A549 (cell line): ENCODE measurements at regions not wholly inside any gene's neighbourhood (a gene's known extent, or its start where the extent isn't known, plus 50 kb on each side); places are given as distances from the start of the nearest gene placed in this dataset.

ENCODE experiments used
- ATAC-seq, 2 experiments: fragments of 200-7000 bp in 1 of 2; fragments of >200 bp in 1 of 2; cut with Nextera tagmentation in 1 of 2; cut with Tn5 transposase in 1 of 2; 3 replicates each; pipeline versions ENCODE4 v1.8.0 to v1.9.1; 2018 to 2020; ENCODE audit warnings: mild to moderate bottlenecking in 1 of 2, moderate library complexity in 1 of 2
- CTCF ChIA-PET: fragments of 300-600 bp; sonication (Branson Sonifier 250); formaldehyde crosslinking; extraction: SDS; loops from one replicate; lab custom pipeline; 2021; ENCODE audit warnings: antibody characterized with exemption, inconsistent platforms; lab: Yijun Ruan, JAX
- POLR2A ChIA-PET: fragments of 350-600 bp; formaldehyde crosslinking; extraction: SDS; loops from one replicate; lab custom pipeline; 2021; ENCODE audit warnings: antibody characterized with exemption, inconsistent platforms; lab: Yijun Ruan, JAX
- DNase-seq, 2 experiments: peaks; one replicate each; pipeline versions ENCODE4 v3.0.0 to v3.0.0-alpha.2; 2011 to 2016; ENCODE audit warnings: low read depth in 1 of 2, low spot score in 1 of 2
- FAIRE-seq: peaks from 2 replicates; lab custom pipeline; 2011; peaks lifted over from hg19 to GRCh38; lab: Jason Lieb, UNC
- H3K27ac ChIP-seq, 2 experiments: fragments of >200 bp; sonication (Bioruptor Twin); formaldehyde crosslinking; 3 replicates each; pipeline ENCODE4 v1.5.1; 2016 to 2017
- H3K4me1 ChIP-seq: fragments of >200 bp; sonication (Bioruptor Twin); formaldehyde crosslinking; 3 replicates; pipeline ENCODE4 v1.6.1; 2016
- H3K4me2 ChIP-seq: fragments of >200 bp; sonication (Bioruptor Twin); formaldehyde crosslinking; 3 replicates; pipeline ENCODE4 v1.6.1; 2016
- H3K4me3 ChIP-seq: fragments of >200 bp; sonication (Bioruptor Twin); formaldehyde crosslinking; 3 replicates; pipeline ENCODE4 v1.5.1; 2016
- H3K9me3 ChIP-seq: fragments of >200 bp; sonication (Bioruptor Twin); formaldehyde crosslinking; 3 replicates; pipeline ENCODE4 v1.6.1; 2016
- CBX2 ChIP-seq: fragments of 200-600 bp; sonication (generic); IDR thresholded peaks from 2 replicates; pipeline ENCODE4 v1.6.1; 2016; ENCODE audit warnings: low read depth, mild to moderate bottlenecking, borderline replicate concordance
- CBX8 ChIP-seq: fragments of 200-600 bp; sonication (generic); IDR thresholded peaks from 2 replicates; pipeline ENCODE4 v1.6.1; 2016
- EHF ChIP-seq: fragments of 250-450 bp; sonication (Bioruptor Pico); IDR thresholded peaks from 2 replicates; pipeline ENCODE4 v1.5.0; 2020; ENCODE audit warnings: mild to moderate bottlenecking
- EHMT2 ChIP-seq: fragments of 200-600 bp; sonication (generic); IDR thresholded peaks from 2 replicates; pipeline ENCODE4 v1.6.1; 2016; ENCODE audit warnings: antibody characterized with exemption, low read depth, mild to moderate bottlenecking, moderate library complexity
- EP300 ChIP-seq, 2 experiments: fragments of >200 bp; sonication (Bioruptor Twin); formaldehyde crosslinking; IDR thresholded peaks; 2 replicates in 1 of 2; 3 replicates in 1 of 2; pipeline ENCODE4 v1.6.1; 2016 to 2017
- ESRRA ChIP-seq: fragments of 150-350 bp; IDR thresholded peaks from 2 replicates; pipeline ENCODE4 v1.6.1; 2014; ENCODE audit warnings: mild to moderate bottlenecking, low read length, borderline replicate concordance
- FOXS1 ChIP-seq: fragments of 250-450 bp; sonication (Bioruptor Pico); IDR thresholded peaks from 2 replicates; pipeline ENCODE4 v1.5.0; 2020; ENCODE audit warnings: mild to moderate bottlenecking, moderate library complexity
- HDAC2 ChIP-seq: fragments of 200-600 bp; sonication (generic); IDR thresholded peaks from 2 replicates; pipeline ENCODE4 v1.6.1; 2016
- HOXA7 ChIP-seq: fragments of 250-450 bp; sonication (Bioruptor Pico); IDR thresholded peaks from 2 replicates; pipeline ENCODE4 v1.5.0; 2020; ENCODE audit warnings: mild to moderate bottlenecking, moderate library complexity
- JUNB ChIP-seq: fragments of >200 bp; sonication (Bioruptor Twin); formaldehyde crosslinking; IDR thresholded peaks from 2 replicates; pipeline ENCODE4 v1.6.1; 2016
- KDM1A ChIP-seq: fragments of 200-600 bp; sonication (generic); IDR thresholded peaks from 2 replicates; pipeline ENCODE4 v1.6.1; 2016; ENCODE audit warnings: low read depth, mild to moderate bottlenecking
- MAFK ChIP-seq: fragments of 450-650 bp; IDR thresholded peaks from 2 replicates; pipeline ENCODE4 v1.6.1; 2014; ENCODE audit not compliant: partially characterized antibody
- MAZ ChIP-seq: fragments of 150-350 bp; IDR thresholded peaks from 2 replicates; pipeline ENCODE4 v1.6.1; 2014; ENCODE audit warnings: antibody characterized with exemption, low read depth, low read length, borderline replicate concordance
- NR3C1 ChIP-seq: fragments of >200 bp; sonication (Bioruptor Twin); formaldehyde crosslinking; IDR thresholded peaks from 3 replicates; pipeline ENCODE4 v1.6.1; 2017
- PBX3 ChIP-seq: IDR thresholded peaks from 2 replicates; pipeline ENCODE4 v1.6.1; 2012
- PHF8 ChIP-seq: fragments of 200-600 bp; sonication (generic); IDR thresholded peaks from 2 replicates; pipeline ENCODE4 v1.6.1; 2016; ENCODE audit warnings: low read depth, mild to moderate bottlenecking, antibody characterized with exemption, moderate library complexity, borderline replicate concordance
- POLR2A ChIP-seq: IDR thresholded peaks from 2 replicates; pipeline ENCODE4 v1.6.1; 2012; ENCODE audit warnings: mild to moderate bottlenecking, low read length
- RAD21 ChIP-seq, 2 experiments: fragments of >200 bp in 1 of 2; sonication (Bioruptor Twin) in 1 of 2; formaldehyde crosslinking in 1 of 2; IDR thresholded peaks in 1 of 2; conservative IDR thresholded peaks in 1 of 2; 2 replicates in 1 of 2; 3 replicates in 1 of 2; pipeline ENCODE4 v1.6.1; 2012 to 2018; ENCODE audit warnings: inconsistent platforms in 1 of 2
- RFX5 ChIP-seq: fragments of 450-650 bp; IDR thresholded peaks from 2 replicates; pipeline ENCODE4 v1.7.1; 2014; ENCODE audit warnings: antibody characterized with exemption, mild to moderate bottlenecking, moderate library complexity
- SREBF2 ChIP-seq: fragments of 450-650 bp; IDR thresholded peaks from 2 replicates; pipeline ENCODE4 v1.6.1; 2014; ENCODE audit warnings: mild to moderate bottlenecking, moderate library complexity
- TFCP2L1 ChIP-seq: fragments of 250-450 bp; sonication (Bioruptor Pico); IDR thresholded peaks from 2 replicates; pipeline ENCODE4 v1.5.0; 2021; ENCODE audit warnings: mild to moderate bottlenecking
- ZC3H11A ChIP-seq: fragments of 450-650 bp; IDR thresholded peaks from 2 replicates; pipeline ENCODE4 v1.6.1; 2014; ENCODE audit warnings: antibody characterized with exemption, mild to moderate bottlenecking
- ZFP36 ChIP-seq: fragments of 450-650 bp; IDR thresholded peaks from 2 replicates; pipeline ENCODE4 v1.6.1; 2014; ENCODE audit warnings: borderline replicate concordance; ENCODE audit not compliant: partially characterized antibody
- ZSCAN20 ChIP-seq: fragments of 250-450 bp; sonication (Bioruptor Pico); IDR thresholded peaks from 2 replicates; pipeline ENCODE4 v1.8.0; 2022; ENCODE audit warnings: mild to moderate bottlenecking, moderate library complexity
- WGBS: methylation state at CpG from one replicate; pipeline ENCODE4 v1.1.6; 2017; ENCODE audit errors: missing lambda C conversion rate; 5-methylcytosine and 5-hydroxymethylcytosine counted together
- TF ChIP-seq, protein P1 (sequence below): fragments of 250-450 bp; sonication (Bioruptor Pico); IDR thresholded peaks from 2 replicates; pipeline ENCODE4 v1.5.0; 2021; ENCODE audit warnings: mild to moderate bottlenecking, moderate library complexity, borderline replicate concordance
- TF ChIP-seq, protein P2 (sequence below): fragments of 450-650 bp; IDR thresholded peaks from 2 replicates; pipeline ENCODE4 v1.6.1; 2014; ENCODE audit warnings: antibody characterized with exemption

DNA sequence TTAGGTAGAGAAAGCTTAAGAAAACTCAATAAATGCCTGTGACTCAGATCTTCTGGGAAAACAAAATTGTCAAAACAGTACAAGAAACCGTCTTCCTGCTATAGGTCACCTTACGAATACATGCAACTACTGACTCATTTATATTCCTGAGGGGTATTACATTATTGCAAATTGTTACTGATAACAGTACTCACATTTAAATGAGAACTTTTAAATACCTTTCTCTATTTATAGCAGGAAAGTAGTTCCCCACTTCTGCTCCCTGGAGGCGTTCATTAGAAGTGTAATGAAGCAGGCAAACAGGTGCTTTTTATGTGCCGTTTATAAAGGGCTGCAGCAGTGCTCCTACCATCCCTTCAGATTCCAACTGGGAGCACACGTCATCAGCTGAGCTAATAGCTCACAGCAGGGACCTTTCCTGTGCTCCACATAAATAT is 65.1 kb upstream of the RPRM start:
- ChIA-PET CTCF (no interaction called here), POLR2A (no interaction called here)
- Histone ChIP-seq H3K9me3 (no peaks in the 10 kb centered on the region), H3K4me3 (no peak overlapping the region), H3K4me2 (no peak overlapping the region), H3K4me1 (no peaks in the 10 kb centered on the region), H3K27ac (no peak overlapping the region)
- ATAC-seq (no peak), FAIRE-seq (no peak), DNase-seq (no peak)
- TF ChIP-seq, protein P1, sequence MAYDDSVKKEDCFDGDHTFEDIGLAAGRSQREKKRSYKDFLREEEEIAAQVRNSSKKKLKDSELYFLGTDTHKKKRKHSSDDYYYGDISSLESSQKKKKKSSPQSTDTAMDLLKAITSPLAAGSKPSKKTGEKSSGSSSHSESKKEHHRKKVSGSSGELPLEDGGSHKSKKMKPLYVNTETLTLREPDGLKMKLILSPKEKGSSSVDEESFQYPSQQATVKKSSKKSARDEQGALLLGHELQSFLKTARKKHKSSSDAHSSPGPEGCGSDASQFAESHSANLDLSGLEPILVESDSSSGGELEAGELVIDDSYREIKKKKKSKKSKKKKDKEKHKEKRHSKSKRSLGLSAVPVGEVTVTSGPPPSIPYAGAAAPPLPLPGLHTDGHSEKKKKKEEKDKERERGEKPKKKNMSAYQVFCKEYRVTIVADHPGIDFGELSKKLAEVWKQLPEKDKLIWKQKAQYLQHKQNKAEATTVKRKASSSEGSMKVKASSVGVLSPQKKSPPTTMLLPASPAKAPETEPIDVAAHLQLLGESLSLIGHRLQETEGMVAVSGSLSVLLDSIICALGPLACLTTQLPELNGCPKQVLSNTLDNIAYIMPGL (CRISPR knock-in tag): no peak
- no peak for TF ChIP-seq PBX3
- TF ChIP-seq EHMT2: no peak
- TF ChIP-seq MAFK: no peak
- no peak for TF ChIP-seq ZC3H11A
- TF ChIP-seq POLR2A: no peak
- TF ChIP-seq CBX8: no peak
- 10% methylated on average over 5 of the region's 5 CpGs for WGBS

GRCh38 chr2:153546358-153546757 is 67.8 kb upstream of the RPRM start:
- Histone ChIP-seq H3K4me1 (no peaks in the 10 kb centered on the region), H3K27ac (no peak overlapping the region), H3K9me3 (no peaks in the 10 kb centered on the region), H3K4me3 (no peak overlapping the region), H3K4me2 (no peak overlapping the region)
- ChIA-PET CTCF (interaction anchor here (0.6 kb wide), 1 partner anchor 1459 kb away, joined by 3 read pairs; no protein-coding TSS in a partner anchor), POLR2A (no interaction called here)
- DNase-seq: no peak
- TF ChIP-seq ZFP36 (no peak), NR3C1 (no peak), POLR2A (no peak), EHMT2 (no peak), CBX2 (no peak), RFX5 (no peak), EHF (CRISPR knock-in tag) (no peak), PHF8 (no peak)
- TF ChIP-seq, protein P1 (CRISPR knock-in tag): no peak
- no peak for FAIRE-seq
- ATAC-seq: no peak
- 58% methylated on average over 2 of the region's 2 CpGs for WGBS

GRCh38 chr2:153548536-153548935 is 70.0 kb upstream of the RPRM start:
- FAIRE-seq (no peak), DNase-seq (no peak)
- ChIA-PET CTCF (no interaction called here), POLR2A (no interaction called here)
- 17% methylated on average over 2 of the region's 2 CpGs for WGBS
- TF ChIP-seq SREBF2: no peak
- no peak for TF ChIP-seq FOXS1 (CRISPR knock-in tag)
- TF ChIP-seq HOXA7: no peak
- no peak for TF ChIP-seq JUNB
- no peak for TF ChIP-seq HDAC2
- no peak for TF ChIP-seq ZFP36
- TF ChIP-seq EP300 (IDR thresholded peaks at IDR 0.05): no peak
- no peak for TF ChIP-seq ZC3H11A
- TF ChIP-seq, protein P2, sequence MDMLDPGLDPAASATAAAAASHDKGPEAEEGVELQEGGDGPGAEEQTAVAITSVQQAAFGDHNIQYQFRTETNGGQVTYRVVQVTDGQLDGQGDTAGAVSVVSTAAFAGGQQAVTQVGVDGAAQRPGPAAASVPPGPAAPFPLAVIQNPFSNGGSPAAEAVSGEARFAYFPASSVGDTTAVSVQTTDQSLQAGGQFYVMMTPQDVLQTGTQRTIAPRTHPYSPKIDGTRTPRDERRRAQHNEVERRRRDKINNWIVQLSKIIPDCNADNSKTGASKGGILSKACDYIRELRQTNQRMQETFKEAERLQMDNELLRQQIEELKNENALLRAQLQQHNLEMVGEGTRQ: no peak
- no peak for TF ChIP-seq KDM1A
- TF ChIP-seq, protein P1 (CRISPR knock-in tag): no peak
- no peak for TF ChIP-seq MAZ
- TF ChIP-seq RAD21 (conservative IDR thresholded peaks at IDR 0.05 in 1 of 2, IDR thresholded peaks at IDR 0.05 in 1 of 2): no peak
- no peak for TF ChIP-seq ZSCAN20
- TF ChIP-seq TFCP2L1 (CRISPR knock-in tag): no peak
- TF ChIP-seq ESRRA: no peak
- TF ChIP-seq, all 56 proteins: peak for 0
- H3K27ac ChIP-seq: no peak overlapping the region
- H3K9me3 ChIP-seq: no peaks in the 10 kb centered on the region
- H3K4me3 ChIP-seq: no peak overlapping the region
- no peak overlapping the region for H3K4me2 ChIP-seq
- no peak for ATAC-seq
- H3K4me1 ChIP-seq: no peaks in the 10 kb centered on the region
